ENCODE measurements at regions not wholly inside any gene's neighbourhood (a gene's known extent, or its start where the extent isn't known, plus 50 kb on each side); places are given as distances from the start of the nearest gene placed in this dataset.
A peak's percentile ranks its signal among the peaks of the same experiment; 100 is the strongest.

- Histone ChIP-seq H3K18ac (ENCODE audit: low read length) (no peak overlapping the region), H3K4me3 (ENCODE audit: low read length) (no peak overlapping the region), H3K27ac (ENCODE audit: low read depth, low read length) (no peak overlapping the region), H3K56ac (ENCODE audit: low read length) (no peak overlapping the region), H3K4ac (ENCODE audit: low read depth, low read length) (no peak overlapping the region), H3K9ac (ENCODE audit: low read length) (no peak overlapping the region), H3K4me1 (ENCODE audit: control insufficient read depth, low read depth, low read length) (no peaks in the 10 kb centered on the region), H3K36me3 (ENCODE audit: control insufficient read depth, insufficient read depth, low read length) (no peaks in the 10 kb centered on the region), H2BK15ac (replicated peaks; ENCODE audit: low read depth) (no peak overlapping the region), H3K27me3 (ENCODE audit: insufficient read depth, low read length, poor library complexity) (no peaks in the 10 kb centered on the region), H3K79me1 (ENCODE audit: low read length) (no peaks in the 10 kb centered on the region), H3K4me2 (ENCODE audit: low read length) (no peak overlapping the region), H4K8ac (ENCODE audit: low read depth, low read length) (no peak overlapping the region), H4K5ac (ENCODE audit: low read length) (no peak overlapping the region), H2AK5ac (ENCODE audit: low read length) (no peak overlapping the region), H2BK120ac (ENCODE audit: low read depth, low read length) (no peak overlapping the region), H2BK5ac (ENCODE audit: low read length) (no peak overlapping the region), H3K23ac (ENCODE audit: low read length) (no peak overlapping the region), H3K79me2 (ENCODE audit: control insufficient read depth, insufficient read depth, low read length) (no peaks in the 10 kb centered on the region)
- DNase-seq, result peak; percentile 39
- no CpG with 5 or more reads among the region's 3 CpGs for WGBS (ENCODE audit: extremely low coverage, insufficient coverage, low lambda C conversion rate)
Observed at GRCh38 chr11:114892381-114893197, 214.3 kb downstream of the NXPE2 start.

- Histone ChIP-seq H2BK5ac (ENCODE audit: low read length) (no peak overlapping the region), H3K79me1 (ENCODE audit: low read length) (no peaks in the 10 kb centered on the region)
- no CpG with 5 or more reads among the region's 5 CpGs for WGBS (ENCODE audit: extremely low coverage, insufficient coverage, low lambda C conversion rate)
Observed at GRCh38 chr11:114893329-114893728, 215.0 kb downstream of the NXPE2 start.

GRCh38 chr11:114896594-114896993 lies 218.3 kb downstream of the NXPE2 start:
- Histone ChIP-seq H3K79me2 (ENCODE audit: control insufficient read depth, insufficient read depth, low read length) (no peaks in the 10 kb centered on the region), H3K27ac (ENCODE audit: low read depth, low read length) (no peak overlapping the region), H2AK5ac (ENCODE audit: low read length) (no peak overlapping the region), H2BK120ac (ENCODE audit: low read depth, low read length) (no peak overlapping the region), H2BK5ac (ENCODE audit: low read length) (no peak overlapping the region), H4K8ac (ENCODE audit: low read depth, low read length) (no peak overlapping the region), H3K4ac (ENCODE audit: low read depth, low read length) (no peak overlapping the region), H3K9ac (ENCODE audit: low read length) (no peak overlapping the region), H3K4me1 (ENCODE audit: control insufficient read depth, low read depth, low read length) (no peaks in the 10 kb centered on the region), H3K4me3 (ENCODE audit: low read length) (no peak overlapping the region), H3K18ac (ENCODE audit: low read length) (no peak overlapping the region), H3K36me3 (ENCODE audit: control insufficient read depth, insufficient read depth, low read length) (no peaks in the 10 kb centered on the region), H3K23ac (ENCODE audit: low read length) (no peak overlapping the region), H3K79me1 (ENCODE audit: low read length) (no peaks in the 10 kb centered on the region), H3K4me2 (ENCODE audit: low read length) (no peak overlapping the region), H3K27me3 (ENCODE audit: insufficient read depth, low read length, poor library complexity) (no peaks in the 10 kb centered on the region), H4K5ac (ENCODE audit: low read length) (no peak overlapping the region), H2BK15ac (replicated peaks; ENCODE audit: low read depth) (no peak overlapping the region), H3K56ac (ENCODE audit: low read length) (no peak overlapping the region)
- no peak for DNase-seq
- WGBS (ENCODE audit: extremely low coverage, insufficient coverage, low lambda C conversion rate), result no CpG with 5 or more reads among the region's 4 CpGs

More at GRCh38 chr11:114893329-114893728, 215.0 kb downstream of the NXPE2 start:
- no peak overlapping the region for H3K4me2 ChIP-seq (ENCODE audit: low read length)
- no peak overlapping the region for H4K5ac ChIP-seq (ENCODE audit: low read length)
- no peak overlapping the region for H3K23ac ChIP-seq (ENCODE audit: low read length)
- no peaks in the 10 kb centered on the region for H3K36me3 ChIP-seq (ENCODE audit: control insufficient read depth, insufficient read depth, low read length)
- no peaks in the 10 kb centered on the region for H3K79me2 ChIP-seq (ENCODE audit: control insufficient read depth, insufficient read depth, low read length)
- H3K9ac ChIP-seq (ENCODE audit: low read length), result no peak overlapping the region
- no peak overlapping the region for H3K4ac ChIP-seq (ENCODE audit: low read depth, low read length)
- no peak overlapping the region for H4K8ac ChIP-seq (ENCODE audit: low read depth, low read length)
- H3K56ac ChIP-seq (ENCODE audit: low read length), result no peak overlapping the region
- H3K27ac ChIP-seq (ENCODE audit: low read depth, low read length), result no peak overlapping the region
- no peak overlapping the region for H2AK5ac ChIP-seq (ENCODE audit: low read length)
- H3K4me1 ChIP-seq (ENCODE audit: control insufficient read depth, low read depth, low read length), result no peaks in the 10 kb centered on the region
- H3K18ac ChIP-seq (ENCODE audit: low read length), result no peak overlapping the region
- DNase-seq, result no peak
- H3K4me3 ChIP-seq (ENCODE audit: low read length), result no peak overlapping the region
- no peaks in the 10 kb centered on the region for H3K27me3 ChIP-seq (ENCODE audit: insufficient read depth, low read length, poor library complexity)
- H2BK15ac ChIP-seq (replicated peaks; ENCODE audit: low read depth), result no peak overlapping the region
- H2BK120ac ChIP-seq (ENCODE audit: low read depth, low read length), result no peak overlapping the region

DNA sequence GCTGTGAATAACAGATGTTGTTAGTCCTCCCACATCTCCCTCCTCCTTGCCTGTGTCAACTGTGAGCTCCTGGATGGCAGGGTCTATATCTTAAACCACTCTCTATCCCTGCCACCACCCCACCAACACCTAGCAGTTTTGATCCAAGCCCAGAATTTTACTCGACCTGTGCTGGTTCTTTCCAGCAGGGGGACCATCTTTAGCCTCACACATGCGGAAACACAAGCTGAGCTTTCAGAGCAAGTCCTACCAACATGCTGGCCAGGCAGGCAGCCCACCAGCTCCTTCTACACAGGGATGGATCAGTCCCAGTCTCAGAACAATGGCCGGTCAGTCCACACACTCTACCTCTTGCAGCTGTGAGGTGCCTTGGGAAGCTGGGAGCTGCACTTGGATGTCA lies 231.5 kb downstream of the NXPE2 start:
- WGBS (ENCODE audit: extremely low coverage, insufficient coverage, low lambda C conversion rate), result no CpG with 5 or more reads among the region's 3 CpGs
- Histone ChIP-seq H3K36me3 (ENCODE audit: control insufficient read depth, insufficient read depth, low read length) (no peaks in the 10 kb centered on the region), H3K4me1 (ENCODE audit: control insufficient read depth, low read depth, low read length) (peaks cover 3% of the 10 kb centered on the region), H2AK5ac (ENCODE audit: low read length) (no peak overlapping the region), H3K27ac (ENCODE audit: low read depth, low read length) (no peak overlapping the region), H2BK15ac (replicated peaks; ENCODE audit: low read depth) (no peak overlapping the region), H4K5ac (ENCODE audit: low read length) (no peak overlapping the region), H3K56ac (ENCODE audit: low read length) (no peak overlapping the region), H2BK5ac (ENCODE audit: low read length) (no peak overlapping the region), H4K8ac (ENCODE audit: low read depth, low read length) (no peak overlapping the region), H3K4me3 (ENCODE audit: low read length) (no peak overlapping the region), H3K79me1 (ENCODE audit: low read length) (no peaks in the 10 kb centered on the region), H3K79me2 (ENCODE audit: control insufficient read depth, insufficient read depth, low read length) (no peaks in the 10 kb centered on the region), H2BK120ac (ENCODE audit: low read depth, low read length) (no peak overlapping the region), H3K9ac (ENCODE audit: low read length) (no peak overlapping the region), H3K27me3 (ENCODE audit: insufficient read depth, low read length, poor library complexity) (no peaks in the 10 kb centered on the region), H3K4ac (ENCODE audit: low read depth, low read length) (no peak overlapping the region), H3K23ac (ENCODE audit: low read length) (no peak overlapping the region), H3K18ac (ENCODE audit: low read length) (no peak overlapping the region), H3K4me2 (ENCODE audit: low read length) (no peak overlapping the region)
- peak; percentile 79 for DNase-seq

DNA sequence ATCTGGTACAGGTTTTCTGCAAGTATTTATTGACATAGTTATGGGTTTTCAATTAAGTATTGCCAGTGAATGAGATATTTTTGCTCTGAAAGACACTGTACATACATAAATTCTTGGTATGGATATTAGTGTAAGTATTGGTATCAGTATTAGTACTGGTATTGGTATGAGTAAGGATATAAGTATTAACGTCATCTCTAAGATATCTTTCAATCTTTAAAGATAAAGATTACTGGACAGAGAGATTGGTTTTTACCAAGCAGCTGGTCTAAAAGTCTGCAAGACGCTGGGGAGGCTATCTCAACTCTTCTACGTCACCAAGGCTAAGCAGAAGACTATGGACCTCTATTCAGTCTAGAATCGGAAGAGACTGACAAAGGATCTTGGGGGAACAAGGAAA lies 234.5 kb downstream of the NXPE2 start:
- Histone ChIP-seq H4K8ac (ENCODE audit: low read depth, low read length) (no peak overlapping the region), H3K27me3 (ENCODE audit: insufficient read depth, low read length, poor library complexity) (no peaks in the 10 kb centered on the region)

More for the DNA sequence above, 234.5 kb downstream of the NXPE2 start:
- Histone ChIP-seq H3K9ac (ENCODE audit: low read length) (no peak overlapping the region), H4K5ac (ENCODE audit: low read length) (no peak overlapping the region), H3K18ac (ENCODE audit: low read length) (no peak overlapping the region), H3K79me2 (ENCODE audit: control insufficient read depth, insufficient read depth, low read length) (no peaks in the 10 kb centered on the region), H3K4me2 (ENCODE audit: low read length) (no peak overlapping the region), H2BK120ac (ENCODE audit: low read depth, low read length) (no peak overlapping the region), H3K23ac (ENCODE audit: low read length) (no peak overlapping the region), H3K4me1 (ENCODE audit: control insufficient read depth, low read depth, low read length) (peaks cover 3% of the 10 kb centered on the region), H3K4me3 (ENCODE audit: low read length) (no peak overlapping the region), H2BK5ac (ENCODE audit: low read length) (no peak overlapping the region), H3K56ac (ENCODE audit: low read length) (no peak overlapping the region), H2BK15ac (replicated peaks; ENCODE audit: low read depth) (no peak overlapping the region), H2AK5ac (ENCODE audit: low read length) (no peak overlapping the region), H3K79me1 (ENCODE audit: low read length) (no peaks in the 10 kb centered on the region), H3K27ac (ENCODE audit: low read depth, low read length) (no peak overlapping the region), H3K4ac (ENCODE audit: low read depth, low read length) (no peak overlapping the region), H3K36me3 (ENCODE audit: control insufficient read depth, insufficient read depth, low read length) (no peaks in the 10 kb centered on the region)
- no CpG with 5 or more reads among the region's 4 CpGs for WGBS (ENCODE audit: extremely low coverage, insufficient coverage, low lambda C conversion rate)
- DNase-seq, result no peak
